ENCODE measurements at regions not wholly inside any gene's neighbourhood (a gene's known extent, or its start where the extent isn't known, plus 50 kb on each side); places are given as distances from the start of the nearest gene placed in this dataset.

DNA sequence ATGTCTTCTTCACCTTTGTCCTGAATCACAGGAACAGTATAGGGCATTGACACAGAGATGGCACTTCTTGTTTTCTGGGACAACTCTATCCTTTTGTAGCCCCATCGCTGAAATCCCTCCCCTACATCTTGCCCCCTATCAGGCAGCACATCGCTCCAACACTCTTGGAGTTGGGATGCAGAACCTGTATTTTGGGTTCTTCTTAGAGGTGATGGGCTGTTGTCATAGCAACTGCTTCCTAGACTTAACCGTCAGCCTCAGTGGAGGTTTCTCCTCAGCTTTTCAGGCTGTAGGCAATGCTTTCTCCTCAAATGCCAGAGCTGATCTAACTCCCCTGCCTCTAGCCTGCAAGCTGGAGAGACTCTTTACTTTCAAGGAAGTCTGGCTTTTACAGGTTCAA, 99.9 kb upstream of the SPRED2 start:
- FAIRE-seq (no peak), DNase-seq (ENCODE audit: low spot score in 2 of 2) (no peak)

DNA sequence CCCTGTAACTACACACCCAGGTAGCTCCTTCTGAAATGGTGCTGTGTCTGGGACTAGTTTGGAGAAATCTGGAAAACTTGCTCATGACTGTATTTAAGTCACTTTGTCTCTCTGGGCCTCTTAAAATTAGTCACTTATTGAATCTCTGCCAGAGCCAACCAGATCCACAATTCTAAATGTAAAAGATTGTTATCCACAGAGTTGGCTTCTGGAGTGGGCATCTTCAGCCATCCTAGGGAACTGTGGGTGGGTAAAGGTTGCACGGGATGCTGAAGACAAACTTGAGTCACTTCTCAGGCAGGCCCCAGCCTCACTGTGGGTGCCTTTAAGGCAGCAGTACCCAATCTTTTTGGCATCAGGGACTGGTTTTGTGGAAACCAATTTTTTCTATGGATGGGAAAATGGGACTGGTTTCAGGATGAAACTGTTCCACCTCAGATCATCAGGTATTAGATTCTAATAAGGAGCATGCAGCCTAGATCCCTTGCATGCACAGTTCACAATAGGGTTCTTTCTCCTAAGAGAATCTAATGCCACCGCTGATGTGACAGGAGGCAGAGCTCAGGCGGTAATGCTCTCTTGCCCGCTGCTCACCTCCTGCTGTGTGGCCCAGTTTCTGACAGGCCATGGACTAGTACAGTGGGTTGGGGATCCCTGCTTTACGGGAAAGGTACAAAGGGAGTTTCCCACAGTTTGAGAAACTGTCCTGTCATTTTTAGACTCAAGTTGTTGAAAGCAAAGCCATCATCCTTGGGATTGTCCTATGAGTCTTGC, 98.3 kb upstream of the SPRED2 start:
- no peak for DNase-seq (ENCODE audit: low spot score in 2 of 2)
- no peak for FAIRE-seq

DNA sequence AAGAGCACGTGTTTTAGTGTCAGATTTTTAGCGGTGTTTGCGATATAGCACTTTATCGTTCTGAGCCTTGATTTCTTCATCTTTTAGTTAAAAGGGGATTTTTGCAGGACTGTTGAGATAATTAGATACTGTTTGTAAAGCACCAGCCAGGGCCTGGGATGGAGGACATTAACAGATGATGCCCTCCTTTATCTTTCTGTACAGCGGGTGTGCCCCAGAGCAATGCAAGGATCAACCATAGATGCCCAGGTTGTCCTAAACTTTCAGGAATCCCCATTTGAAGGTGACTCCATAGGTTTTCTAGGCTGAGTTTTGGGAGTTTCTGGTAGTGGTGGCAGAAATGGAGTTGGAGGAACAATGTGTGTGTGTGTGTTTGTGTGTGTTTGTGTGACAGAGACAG, 97.0 kb upstream of the SPRED2 start:
- DNase-seq (ENCODE audit: low spot score in 2 of 2) (no peak), FAIRE-seq (no peak)

DNA sequence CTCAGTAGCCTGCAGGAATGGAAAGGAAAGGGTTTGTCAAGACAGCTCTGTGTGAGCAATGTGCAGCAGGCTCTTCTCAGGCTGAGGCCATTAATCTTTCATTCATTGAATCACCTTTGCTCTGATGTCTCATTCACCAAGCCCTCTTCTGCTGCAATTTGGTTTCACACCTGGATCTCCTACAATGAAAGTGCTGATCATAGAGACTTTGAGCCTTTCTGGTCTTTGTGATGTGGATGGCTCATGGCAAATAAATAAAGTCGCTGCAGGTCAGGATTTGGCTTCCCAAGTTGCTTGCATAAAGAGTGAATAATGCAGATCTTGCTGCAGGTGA, 95.8 kb upstream of the SPRED2 start:
- no peak for FAIRE-seq

DNA sequence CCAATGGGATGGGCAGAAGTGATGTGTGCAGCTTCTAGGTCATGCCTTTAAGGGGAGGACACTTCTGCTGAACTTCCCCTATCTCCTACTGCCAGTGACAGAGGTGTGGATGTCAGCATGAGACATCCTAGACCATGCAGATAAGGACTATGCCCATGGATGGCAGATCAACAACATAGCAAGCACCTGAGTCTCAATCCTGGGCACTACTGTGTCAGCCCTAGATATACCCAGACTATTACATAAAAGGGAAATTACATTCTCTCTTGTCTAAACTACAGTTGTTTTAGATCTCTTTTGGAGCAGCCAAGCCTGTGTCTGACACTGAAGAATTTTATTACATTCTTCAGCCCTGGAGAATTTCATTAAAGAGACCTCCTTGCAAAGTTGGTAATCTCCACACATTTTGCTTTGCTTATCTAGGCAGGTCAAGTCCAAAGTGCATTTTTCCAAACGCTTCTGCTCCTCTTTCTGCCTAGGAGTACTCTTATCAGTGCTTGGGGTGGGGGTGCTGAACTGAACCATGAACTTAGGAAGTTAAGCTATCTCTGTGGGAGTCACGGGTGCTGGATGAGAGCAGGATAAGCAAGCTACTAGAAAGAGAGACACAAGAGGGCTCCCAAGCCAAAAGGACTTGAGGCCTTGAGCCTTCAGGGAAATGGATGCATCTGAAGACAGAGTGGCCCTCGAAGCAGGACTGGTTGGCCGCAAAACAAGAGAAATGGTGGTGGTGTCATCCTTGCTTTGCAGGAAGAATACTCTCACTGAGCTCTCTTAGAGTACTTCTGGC, 95.2 kb upstream of the SPRED2 start:
- FAIRE-seq, result no peak
- DNase-seq (ENCODE audit: low spot score in 2 of 2), result no peak

More for the DNA sequence above, 95.8 kb upstream of the SPRED2 start:
- no peak for DNase-seq (ENCODE audit: low spot score in 2 of 2)

DNA sequence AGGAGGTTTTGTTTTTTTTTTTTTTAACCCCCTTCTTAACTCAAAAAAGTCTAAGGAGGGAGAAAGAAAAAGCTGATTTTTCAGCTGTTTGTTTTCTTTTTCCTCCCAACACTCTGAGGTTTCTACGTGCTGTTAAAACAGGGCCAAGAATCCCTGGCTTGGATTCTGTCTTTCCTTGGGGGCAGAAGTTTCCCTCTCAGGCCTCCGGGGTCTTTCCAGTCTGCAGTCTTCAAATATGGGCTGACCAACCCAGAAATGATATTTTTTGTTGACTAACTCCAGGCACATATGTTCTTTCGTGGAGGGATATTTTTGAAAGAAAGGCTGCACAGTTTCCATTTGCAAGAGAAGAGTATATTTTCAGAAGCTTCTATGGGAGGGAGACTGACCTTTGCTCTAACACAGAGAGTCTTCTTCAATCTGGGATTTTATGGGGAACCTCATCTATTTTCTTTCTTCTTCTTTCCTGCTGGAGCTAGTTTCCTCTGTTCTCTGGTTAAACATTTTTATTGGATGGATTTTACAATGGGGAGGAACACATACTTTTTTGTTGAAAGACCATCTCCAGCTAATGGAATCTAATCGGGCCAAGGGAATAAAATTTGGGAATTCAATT, 93.3 kb upstream of the SPRED2 start:
- DNase-seq (ENCODE audit: low spot score in 2 of 2), result no peak
- no peak for FAIRE-seq

DNA sequence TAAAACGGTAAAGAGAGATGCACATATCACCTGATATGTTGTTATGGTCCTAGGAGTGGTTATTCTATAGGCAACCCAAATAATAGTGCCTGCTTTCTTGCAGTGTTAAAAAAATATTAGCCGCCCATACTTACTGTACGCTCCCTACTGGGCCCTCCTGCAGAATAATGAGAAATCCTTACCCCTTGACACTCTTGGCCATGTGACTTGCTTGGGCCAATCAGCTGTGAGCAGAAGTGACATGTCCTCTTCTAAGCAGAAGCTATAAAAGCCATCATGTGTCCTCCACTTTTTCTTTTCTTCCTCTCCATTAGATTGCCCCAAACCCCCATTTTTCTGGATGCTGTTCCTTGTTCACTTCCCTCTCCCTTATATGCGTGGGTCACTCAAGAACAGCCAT, 90.5 kb upstream of the SPRED2 start:
- DNase-seq (ENCODE audit: low spot score in 2 of 2) (no peak), FAIRE-seq (no peak)

DNA sequence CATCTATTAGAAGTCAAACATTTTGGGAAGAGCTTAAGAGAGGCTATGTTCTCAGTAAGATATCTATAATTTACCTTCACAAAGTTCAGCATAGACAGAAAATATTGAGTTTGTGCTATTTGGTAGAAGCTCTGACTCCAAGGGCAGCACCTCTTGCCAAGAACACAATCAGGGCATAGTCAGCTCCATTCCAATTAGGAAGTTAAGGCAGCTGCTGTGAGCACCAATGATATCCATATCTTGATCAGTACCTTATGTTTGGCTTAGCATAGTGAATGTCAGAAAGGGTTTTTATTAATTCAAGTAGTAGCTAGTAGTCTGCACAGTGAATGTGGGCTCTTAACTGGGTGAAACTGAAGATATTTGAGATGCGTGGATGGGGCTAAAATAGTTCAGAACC, 86.4 kb upstream of the SPRED2 start:
- no peak for DNase-seq (ENCODE audit: low spot score in 2 of 2)
- no peak for FAIRE-seq

DNA sequence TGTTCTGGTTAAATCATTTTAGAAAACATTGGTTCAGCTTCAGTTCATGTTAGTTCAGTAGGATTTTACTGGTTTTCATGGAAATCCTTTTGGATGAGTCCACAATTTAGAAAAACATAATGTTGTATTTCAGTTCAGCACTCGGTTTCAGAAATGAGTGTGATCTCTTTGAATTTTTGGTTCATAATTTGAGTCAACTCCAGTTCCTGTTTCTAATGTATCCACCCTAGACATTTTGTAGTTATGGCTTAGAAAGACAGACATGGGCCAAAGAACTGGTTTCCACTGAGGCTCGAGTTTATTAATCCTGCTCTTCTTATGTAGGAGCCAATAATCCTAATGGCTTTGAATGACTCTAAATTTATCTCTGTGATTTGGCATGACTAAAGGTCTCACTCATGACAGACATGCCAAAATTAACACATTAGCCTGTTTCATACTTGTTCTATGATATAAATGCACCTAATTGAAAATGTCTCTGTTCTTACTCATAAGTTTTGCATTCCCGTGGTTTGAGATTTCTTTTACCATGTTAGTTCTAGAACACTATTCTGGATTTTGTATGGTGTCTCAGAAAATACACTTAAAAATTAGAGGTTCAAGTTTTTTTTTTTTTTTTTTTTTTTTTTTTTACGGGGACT, 82.3 kb upstream of the SPRED2 start:
- FAIRE-seq (no peak), DNase-seq (ENCODE audit: low spot score in 2 of 2) (no peak)

DNA sequence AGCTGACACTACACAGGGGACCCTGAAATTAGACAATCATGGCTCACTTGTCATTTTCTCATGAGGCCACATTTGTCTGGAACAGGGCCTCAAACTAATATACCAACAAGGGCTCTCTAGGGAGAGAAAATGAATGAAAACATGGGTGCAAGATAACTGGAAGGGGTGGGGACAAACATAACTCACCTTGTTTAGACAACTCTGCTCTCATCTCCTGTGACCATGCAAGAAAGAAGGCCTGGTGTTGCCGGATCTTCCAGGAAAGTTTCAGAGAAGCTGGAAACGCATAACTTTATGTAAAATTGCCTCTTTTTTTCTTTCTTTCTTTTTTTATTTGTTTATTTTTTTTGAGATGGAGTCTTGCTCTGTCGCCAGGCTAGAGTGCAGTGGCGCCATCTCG, 80.4 kb upstream of the SPRED2 start:
- FAIRE-seq (no peak), DNase-seq (ENCODE audit: low spot score in 2 of 2) (no peak)

DNA sequence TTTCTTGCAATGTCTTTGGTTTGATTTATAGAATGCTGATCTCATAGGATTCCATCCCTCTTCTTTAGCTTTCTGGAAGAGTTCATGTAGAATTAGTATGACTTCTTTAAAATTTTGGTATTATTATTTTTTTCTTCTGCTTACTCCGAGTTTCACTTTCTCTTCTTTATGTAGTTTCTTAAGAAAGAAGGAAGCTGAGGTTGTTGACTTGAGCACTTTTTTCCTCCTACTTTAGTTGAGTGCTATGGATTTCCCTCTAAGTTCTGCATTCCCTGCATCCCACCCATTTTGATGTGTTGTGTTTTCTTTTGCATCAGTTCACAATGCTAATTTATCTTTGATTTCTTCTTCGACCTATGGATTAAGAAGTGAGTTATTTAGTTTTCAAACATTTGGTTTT, 78.9 kb upstream of the SPRED2 start:
- FAIRE-seq (no peak), DNase-seq (ENCODE audit: low spot score in 2 of 2) (no peak)

DNA sequence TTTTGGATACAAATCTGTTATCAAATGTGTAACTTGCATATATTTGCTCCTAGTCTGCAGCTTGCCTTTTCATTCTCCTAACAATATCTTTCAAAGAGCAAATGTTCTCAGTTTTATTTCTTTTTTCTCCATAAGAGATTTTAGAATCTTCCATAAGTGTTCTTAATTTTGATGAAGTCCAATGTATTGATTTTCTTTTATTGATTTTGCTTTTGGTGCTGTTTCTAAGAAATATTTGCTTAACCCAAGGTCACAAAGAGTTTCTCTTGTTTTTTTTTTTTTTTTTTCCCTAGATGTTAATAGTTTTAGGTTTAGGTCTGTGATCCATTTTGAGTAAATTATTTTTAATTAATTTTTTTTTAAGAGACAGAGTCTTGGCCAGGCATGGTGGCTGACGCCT, 75.8 kb upstream of the SPRED2 start:
- FAIRE-seq (peak; percentile 67), DNase-seq (ENCODE audit: low spot score in 2 of 2) (no peak)

DNA sequence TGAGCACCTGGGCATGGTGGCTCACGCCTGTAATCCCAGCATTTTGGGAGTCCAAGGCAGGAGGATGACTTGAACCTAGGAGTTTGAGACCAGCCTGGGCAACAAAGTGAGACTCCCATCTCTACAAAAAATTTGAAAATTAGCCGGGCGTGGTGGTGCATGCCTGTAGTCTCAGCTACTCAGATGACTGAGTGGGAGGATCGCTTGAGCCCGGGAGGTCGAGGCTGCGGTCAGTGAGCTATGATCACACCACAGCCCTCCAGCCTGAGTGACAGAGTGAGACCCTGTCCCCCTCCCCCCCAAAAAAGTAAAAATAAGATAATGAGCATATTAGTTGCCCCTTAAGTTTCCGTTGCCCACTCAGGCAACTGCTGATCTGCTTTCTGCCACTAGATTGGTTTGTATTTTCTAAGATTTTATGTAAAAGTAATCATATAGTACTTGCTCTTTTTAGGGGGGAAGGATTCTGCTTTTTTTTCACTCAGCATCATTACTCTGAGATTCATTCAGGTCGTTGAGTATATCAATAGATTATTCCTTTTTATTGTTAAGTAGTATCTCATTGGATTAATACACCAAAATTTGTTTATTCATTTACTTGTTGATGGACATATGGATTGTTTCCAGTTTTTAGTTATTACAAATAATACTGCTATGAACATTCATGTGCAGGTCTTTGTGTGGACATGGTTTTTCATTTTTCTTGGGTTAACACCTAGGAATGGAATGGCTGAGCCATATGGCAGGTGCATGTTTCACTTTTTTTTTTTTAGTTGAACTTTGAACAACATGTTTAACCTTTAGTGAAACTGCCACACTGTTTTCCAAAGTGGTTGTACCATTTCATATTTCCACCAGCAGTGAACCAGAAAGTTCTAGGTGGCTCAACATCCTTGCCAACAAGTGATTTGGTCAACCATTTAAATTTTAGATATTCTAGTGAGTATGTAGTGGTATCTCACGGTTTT, 75.0 kb upstream of the SPRED2 start:
- FAIRE-seq, result no peak
- DNase-seq (ENCODE audit: low spot score in 2 of 2), result no peak

DNA sequence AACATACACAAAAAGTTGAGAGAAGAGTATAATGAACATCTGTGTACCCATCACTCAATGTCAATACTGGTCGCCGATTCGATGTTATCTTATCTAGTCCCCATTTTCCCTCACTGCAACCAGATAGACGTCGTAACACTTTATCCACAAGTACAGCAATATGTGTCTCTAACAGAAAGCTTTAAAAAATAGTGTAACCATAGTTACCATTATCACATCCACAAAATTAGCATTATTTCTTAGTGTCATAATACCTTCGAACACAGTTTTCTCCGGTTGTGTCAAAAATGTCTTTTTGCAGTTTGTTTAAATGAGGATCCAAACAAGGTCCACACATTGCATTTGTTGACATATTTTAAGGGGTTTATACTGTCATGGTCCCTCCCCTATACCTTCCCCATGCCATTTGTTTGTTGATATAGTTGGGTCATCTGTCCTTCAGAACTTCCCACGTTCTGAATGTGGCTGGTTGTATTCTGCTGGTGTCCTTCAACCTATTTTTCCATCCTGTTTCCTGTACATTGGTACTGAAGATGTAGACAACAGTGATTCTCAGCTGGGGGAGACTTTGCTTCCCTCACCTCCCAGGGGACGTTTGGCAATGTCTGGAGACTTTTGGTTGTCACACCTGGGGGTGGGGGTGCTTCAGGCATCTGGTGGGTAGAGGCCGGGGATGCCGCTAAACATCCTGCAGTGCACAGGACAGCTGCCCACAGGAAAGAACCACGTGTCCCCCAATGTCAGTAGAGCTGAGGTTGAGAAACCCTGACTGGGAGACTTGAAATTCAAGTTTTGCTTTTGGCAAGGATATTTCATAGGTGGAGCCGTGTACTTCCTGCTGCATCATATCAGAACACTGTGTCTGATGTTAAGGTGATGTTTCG, 72.7 kb upstream of the SPRED2 start:
- DNase-seq (ENCODE audit: low spot score in 2 of 2), result no peak
- FAIRE-seq, result no peak

DNA sequence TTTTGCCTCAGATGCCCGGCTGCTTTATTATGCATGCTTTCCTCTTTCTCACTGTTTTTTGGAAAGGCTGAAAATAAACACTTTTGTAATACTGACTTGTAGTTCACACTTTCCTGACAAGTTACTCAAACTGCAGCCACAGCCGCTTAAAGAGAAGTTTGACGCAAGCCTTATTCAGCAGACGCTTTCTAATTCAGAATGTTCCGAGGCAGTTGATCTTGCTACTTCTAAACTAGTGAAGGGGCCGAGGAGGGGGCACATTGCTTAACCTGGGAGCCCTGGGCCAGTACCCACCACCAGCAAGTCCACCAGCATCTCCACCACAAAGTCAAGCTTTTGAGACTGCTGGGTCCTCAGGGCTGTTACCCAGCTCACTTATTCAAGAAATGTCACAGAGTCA, 71.8 kb upstream of the SPRED2 start:
- no peak for FAIRE-seq

DNA sequence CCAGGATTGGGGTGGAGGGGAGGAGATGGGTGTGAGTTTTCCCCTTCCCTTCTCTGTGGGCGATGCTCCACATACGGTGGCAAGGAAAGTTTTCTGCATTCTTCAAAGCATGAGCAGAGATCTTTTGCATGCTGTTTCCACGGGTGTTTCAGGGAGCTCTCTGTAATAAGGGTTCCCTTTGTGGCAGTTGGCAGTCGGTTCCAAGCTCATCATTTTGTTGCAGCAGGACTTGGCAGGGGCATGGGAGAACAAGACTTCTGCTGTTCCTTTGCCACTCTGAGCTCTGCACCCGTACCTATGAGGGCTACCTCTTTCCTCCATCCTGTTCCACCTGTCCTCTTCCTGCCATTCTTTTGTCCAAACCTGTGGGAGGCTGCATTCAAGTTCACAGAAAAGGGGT, 71.3 kb upstream of the SPRED2 start:
- FAIRE-seq, result no peak
- peak in 1 of 2 donors; percentile 18 for DNase-seq (ENCODE audit: low spot score in 2 of 2)

More for the DNA sequence above, 71.8 kb upstream of the SPRED2 start:
- no peak for DNase-seq (ENCODE audit: low spot score in 2 of 2)

DNA sequence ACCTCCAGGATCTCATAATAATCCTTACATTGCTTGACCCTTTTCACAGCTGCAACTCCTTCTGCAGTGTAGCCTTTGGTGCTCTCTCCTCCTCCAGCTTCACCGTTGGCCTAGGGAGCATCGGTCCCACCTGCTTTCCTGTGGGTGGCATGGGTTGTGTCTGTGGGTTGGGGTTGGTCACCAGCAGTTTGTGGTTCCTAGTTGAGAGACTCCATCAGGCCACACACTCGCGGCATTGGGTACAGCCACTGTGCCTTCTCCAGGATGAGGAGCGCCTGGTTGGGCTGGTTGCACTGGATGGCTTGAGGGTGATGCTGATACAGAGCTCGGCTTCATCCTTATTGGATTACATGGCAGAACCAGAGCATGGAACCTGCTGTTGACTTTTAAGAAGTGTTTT, 69.4 kb upstream of the SPRED2 start:
- no peak for FAIRE-seq
- no peak for DNase-seq (ENCODE audit: low spot score in 2 of 2)

DNA sequence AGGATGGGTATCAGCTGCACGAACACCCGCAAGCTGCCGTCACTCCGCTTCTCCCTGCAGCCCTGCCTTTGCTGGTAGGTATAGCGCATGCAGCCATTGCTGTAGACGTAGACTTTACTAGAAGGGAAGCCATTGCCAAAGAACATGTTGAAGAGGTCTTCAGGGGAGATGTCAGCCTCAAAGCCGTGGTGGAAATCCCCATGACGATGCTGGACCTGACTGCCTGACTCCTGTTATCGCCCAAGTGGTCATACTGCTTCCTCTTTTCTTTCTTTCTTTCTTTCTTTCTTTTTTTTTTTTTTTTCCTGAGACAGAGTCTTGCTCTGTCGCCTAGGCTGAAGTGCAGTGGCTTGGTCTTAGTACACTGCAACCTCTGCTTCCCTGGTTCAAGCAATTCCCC, 68.7 kb upstream of the SPRED2 start:
- DNase-seq (ENCODE audit: low spot score in 2 of 2), result no peak
- no peak for FAIRE-seq
